Immature natural killer cell (primary cell): ENCODE measurements at regions not wholly inside any gene's neighbourhood (a gene's known extent, or its start where the extent isn't known, plus 50 kb on each side); places are given as distances from the start of the nearest gene placed in this dataset.
"Not testable (repeated sequence)": the region's sequence is repeated elsewhere in the genome, so short reads cannot be mapped to it uniquely, and the experiment has no call there.

Source experiments
- DNase-seq, 3 donors: peaks; one replicate each; pipeline ENCODE4 v3.0.0; 2022; ENCODE audit warnings: mixed read lengths in 1 of 3
- H3K27ac Mint-ChIP-seq, 6 donors: one replicate each; pipeline ENCODE4 v1.8.0; 2020; ENCODE audit warnings: mixed read lengths in 6 of 6, mild to moderate bottlenecking in 5 of 6, inconsistent platforms in 4 of 6, moderate library complexity in 3 of 6
- H3K27me3 Mint-ChIP-seq, 3 donors: one replicate each; pipeline ENCODE4 v1.8.0; 2020 to 2021; ENCODE audit warnings: low read depth in 3 of 3, mild to moderate bottlenecking in 3 of 3, mixed read lengths in 3 of 3, moderate library complexity in 3 of 3, inconsistent platforms in 1 of 3
- H3K36me3 Mint-ChIP-seq, 3 donors: one replicate each; pipeline ENCODE4 v1.8.0; 2020; ENCODE audit warnings: mixed read lengths in 3 of 3, inconsistent platforms in 2 of 3, mild to moderate bottlenecking in 2 of 3
- H3K4me1 Mint-ChIP-seq, 2 donors: one replicate each; pipeline ENCODE4 v1.8.0; 2020; ENCODE audit warnings: inconsistent platforms in 2 of 2, mild to moderate bottlenecking in 2 of 2, mixed read lengths in 2 of 2, moderate library complexity in 1 of 2
- H3K4me3 Mint-ChIP-seq, 5 donors: one replicate each; pipeline ENCODE4 v1.8.0; 2020; ENCODE audit warnings: mild to moderate bottlenecking in 5 of 5, mixed read lengths in 5 of 5, inconsistent platforms in 3 of 5, moderate library complexity in 3 of 5
- H3K9me3 Mint-ChIP-seq, 6 donors: one replicate each; pipeline ENCODE4 v1.8.0; 2020; ENCODE audit warnings: mild to moderate bottlenecking in 6 of 6, mixed read lengths in 6 of 6, inconsistent platforms in 4 of 6, moderate library complexity in 3 of 6

DNA sequence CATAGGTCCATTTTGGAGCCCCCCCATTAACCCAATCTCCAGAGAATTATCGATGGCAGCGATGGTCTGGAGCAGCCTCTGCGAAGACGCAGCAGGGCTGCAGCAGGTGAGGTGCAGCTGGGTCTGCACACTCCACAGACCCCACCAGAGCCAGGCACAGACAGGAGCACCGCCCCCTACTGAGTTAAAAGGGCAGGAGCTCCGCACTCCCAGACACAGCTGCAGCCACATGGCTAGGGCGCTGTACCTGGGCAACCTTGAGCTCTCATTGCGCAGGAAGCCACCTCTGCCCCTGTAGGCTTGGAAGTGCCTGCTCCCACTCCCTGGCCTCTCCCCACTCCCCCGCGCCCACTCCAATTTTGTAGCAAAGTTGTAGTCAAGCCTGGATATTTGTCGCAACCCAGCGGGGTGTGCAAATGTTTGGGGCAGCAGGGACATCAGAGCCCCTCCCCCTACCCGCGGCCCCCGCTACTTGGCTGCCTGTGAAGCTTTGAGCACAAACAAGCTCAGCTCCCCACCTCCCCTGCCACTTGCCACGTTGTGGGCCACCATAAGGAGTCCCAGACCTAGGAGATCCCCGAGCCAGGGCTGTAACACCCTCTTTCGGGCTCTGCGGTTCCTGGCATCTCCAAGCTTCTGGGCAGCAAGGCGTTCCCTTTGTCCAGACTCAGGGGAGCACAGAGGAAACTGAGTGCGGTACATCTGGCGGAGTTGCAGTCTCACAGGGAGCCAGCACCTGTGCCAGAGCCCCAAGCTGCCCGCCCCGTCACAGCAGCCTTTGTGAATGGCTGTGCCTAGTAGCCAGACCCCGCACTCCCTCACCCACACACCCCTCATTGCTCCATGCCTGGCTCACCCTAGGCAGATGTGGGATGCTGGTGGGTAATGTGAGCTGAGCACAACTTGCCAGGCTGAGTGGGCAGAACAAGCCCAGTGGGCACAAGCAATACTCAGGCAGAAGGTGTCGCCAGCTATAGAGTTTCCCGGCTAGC lies 949.7 kb upstream of the SLITRK1 start:
- Mint-ChIP-seq H3K4me3 (no peak overlapping the region), H3K9me3 (peaks cover 6 to 26% (median 14%) of the 10 kb centered on the region in 6 donors), H3K27me3 (peaks cover 0 to 3% (median 0%) of the 10 kb centered on the region in 3 donors), H3K36me3 (no peaks in the 10 kb centered on the region), H3K4me1 (no peaks in the 10 kb centered on the region), H3K27ac (no peak overlapping the region)
- DNase-seq, result no peak

GRCh38 chr13:84823528-84823927 lies 941.3 kb upstream of the SLITRK1 start:
- Mint-ChIP-seq H3K4me3 (no peak overlapping the region), H3K9me3 (peaks cover 5 to 36% (median 10%) of the 10 kb centered on the region in 6 donors), H3K27me3 (peaks cover 0 to 1% (median 0%) of the 10 kb centered on the region in 3 donors), H3K36me3 (no peaks in the 10 kb centered on the region), H3K27ac (no peak overlapping the region), H3K4me1 (no peaks in the 10 kb centered on the region)
- DNase-seq, result no peak

DNA sequence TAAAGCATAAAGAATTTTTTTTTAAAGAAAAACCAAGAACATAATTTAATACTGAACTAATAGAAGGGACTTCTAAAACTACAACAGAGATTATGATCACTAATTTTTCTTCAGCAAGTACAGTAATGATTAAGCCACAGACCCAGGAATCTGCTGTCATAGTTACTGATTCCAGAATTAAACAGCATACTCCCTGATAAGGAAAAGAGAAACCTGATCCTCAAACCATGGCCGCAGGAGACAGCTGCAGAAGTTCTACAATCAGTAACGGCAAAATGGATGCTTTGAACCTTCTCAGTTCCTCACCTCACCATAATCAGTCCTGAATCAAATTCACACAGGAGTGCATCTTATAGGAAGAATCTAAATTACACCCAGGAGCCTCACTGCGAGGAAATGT lies 939.0 kb upstream of the SLITRK1 start:
- H3K27ac Mint-ChIP-seq, result no peak overlapping the region
- DNase-seq, result no peak
- H3K9me3 Mint-ChIP-seq, result peaks cover 5 to 40% (median 15%) of the 10 kb centered on the region in 6 donors
- H3K4me3 Mint-ChIP-seq, result no peak overlapping the region
- peaks cover 0 to 1% (median 0%) of the 10 kb centered on the region in 3 donors for H3K27me3 Mint-ChIP-seq
- no peaks in the 10 kb centered on the region for H3K4me1 Mint-ChIP-seq
- H3K36me3 Mint-ChIP-seq, result no peaks in the 10 kb centered on the region

- H3K4me1 Mint-ChIP-seq, result no peaks in the 10 kb centered on the region
- no peaks in the 10 kb centered on the region for H3K36me3 Mint-ChIP-seq
- peaks cover 4 to 40% (median 13%) of the 10 kb centered on the region in 6 donors for H3K9me3 Mint-ChIP-seq
- peaks cover 0 to 1% (median 0%) of the 10 kb centered on the region in 3 donors for H3K27me3 Mint-ChIP-seq
- DNase-seq, result no peak
- no peak overlapping the region for H3K4me3 Mint-ChIP-seq
- no peak overlapping the region for H3K27ac Mint-ChIP-seq
These were observed 934.4 kb upstream of the SLITRK1 start for GRCh38 chr13:84816567-84817105.

- H3K36me3 Mint-ChIP-seq, result no peaks in the 10 kb centered on the region
- H3K27me3 Mint-ChIP-seq, result no peaks in the 10 kb centered on the region
- H3K4me1 Mint-ChIP-seq, result no peaks in the 10 kb centered on the region
- H3K9me3 Mint-ChIP-seq, result peaks cover 3 to 26% (median 10%) of the 10 kb centered on the region in 6 donors
- H3K4me3 Mint-ChIP-seq, result no peak overlapping the region
- DNase-seq, result no peak
- H3K27ac Mint-ChIP-seq, result no peak overlapping the region
These were observed 930.5 kb upstream of the SLITRK1 start for GRCh38 chr13:84812789-84813188.

DNA sequence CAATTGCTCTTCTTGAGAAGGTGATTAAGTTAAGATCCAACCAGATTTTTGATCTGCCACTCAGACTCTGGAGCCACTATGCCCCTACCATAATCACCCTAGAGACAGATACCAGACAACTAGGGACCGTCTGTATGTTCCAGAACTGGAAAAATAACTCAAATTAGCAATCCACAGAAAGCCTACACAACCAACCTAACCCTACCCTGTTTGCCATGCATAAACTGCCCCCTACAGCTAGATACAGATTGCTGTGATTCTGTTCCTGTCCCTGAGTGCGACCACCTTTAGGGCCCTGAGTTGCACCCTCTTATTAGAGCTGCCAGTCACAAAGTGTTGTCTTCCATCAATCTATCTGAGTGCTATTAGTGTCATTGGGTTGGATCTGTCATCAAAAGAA lies 929.8 kb upstream of the SLITRK1 start:
- H3K4me3 Mint-ChIP-seq, result no peak overlapping the region
- no peaks in the 10 kb centered on the region for H3K27me3 Mint-ChIP-seq
- no peaks in the 10 kb centered on the region for H3K4me1 Mint-ChIP-seq
- H3K36me3 Mint-ChIP-seq, result no peaks in the 10 kb centered on the region
- DNase-seq, result no peak
- no peak overlapping the region for H3K27ac Mint-ChIP-seq
- H3K9me3 Mint-ChIP-seq, result peaks cover 3 to 25% (median 9%) of the 10 kb centered on the region in 6 donors

- no peak overlapping the region for H3K4me3 Mint-ChIP-seq
- peaks cover 0 to 19% (median 6%) of the 10 kb centered on the region in 6 donors for H3K9me3 Mint-ChIP-seq
- H3K27me3 Mint-ChIP-seq, result no peaks in the 10 kb centered on the region
- no peak overlapping the region for H3K27ac Mint-ChIP-seq
- no peaks in the 10 kb centered on the region for H3K4me1 Mint-ChIP-seq
- no peak for DNase-seq
- no peaks in the 10 kb centered on the region for H3K36me3 Mint-ChIP-seq
These were observed 928.5 kb upstream of the SLITRK1 start for GRCh38 chr13:84810781-84811180.

- Mint-ChIP-seq H3K27ac (no peak overlapping the region), H3K9me3 (peaks cover 5 to 29% (median 8%) of the 10 kb centered on the region in 6 donors), H3K27me3 (peaks cover 0 to 1% (median 0%) of the 10 kb centered on the region in 3 donors), H3K4me1 (no peaks in the 10 kb centered on the region), H3K36me3 (no peaks in the 10 kb centered on the region), H3K4me3 (no peak overlapping the region)
- no peak for DNase-seq
These were observed 919.8 kb upstream of the SLITRK1 start for GRCh38 chr13:84802073-84802472.

DNA sequence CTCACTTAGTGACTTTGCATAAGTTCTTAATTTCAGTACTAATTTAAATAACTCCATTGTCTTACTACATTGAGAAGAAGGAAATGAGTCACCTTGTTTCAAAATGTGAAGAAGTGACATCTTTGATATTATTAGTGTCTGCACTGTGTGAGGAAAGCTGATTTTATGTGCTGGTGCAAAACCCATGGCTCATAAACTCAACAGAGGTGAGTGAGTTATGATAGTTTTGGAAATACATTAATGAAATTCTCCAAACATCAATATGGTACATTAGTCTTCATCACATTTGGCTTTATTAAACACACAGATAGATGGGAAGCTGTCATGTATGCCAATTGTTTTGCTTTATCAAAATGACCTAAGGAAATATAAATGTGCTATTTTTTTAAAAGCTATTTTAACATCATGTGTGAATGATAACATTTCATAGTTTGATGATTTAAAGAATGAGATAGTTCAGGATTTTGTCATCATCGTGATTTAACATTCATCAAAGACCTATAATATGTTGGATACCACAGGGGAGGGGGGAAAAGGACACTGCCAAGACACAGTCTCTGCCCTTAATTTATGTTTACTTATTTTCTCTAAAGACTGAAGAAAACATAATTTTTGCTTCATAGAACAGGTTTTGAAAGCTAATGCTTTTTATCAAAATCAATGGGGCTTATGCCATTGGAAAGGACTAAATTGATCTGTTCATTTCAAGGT lies 902.3 kb upstream of the SLITRK1 start:
- H3K4me1 Mint-ChIP-seq, result no peaks in the 10 kb centered on the region
- H3K27me3 Mint-ChIP-seq, result peaks cover 0 to 6% (median 1%) of the 10 kb centered on the region in 3 donors
- H3K36me3 Mint-ChIP-seq, result no peaks in the 10 kb centered on the region
- H3K9me3 Mint-ChIP-seq, result peaks cover 11 to 45% (median 21%) of the 10 kb centered on the region in 6 donors
- DNase-seq, result no peak
- H3K27ac Mint-ChIP-seq, result no peak overlapping the region
- no peak overlapping the region for H3K4me3 Mint-ChIP-seq

DNA sequence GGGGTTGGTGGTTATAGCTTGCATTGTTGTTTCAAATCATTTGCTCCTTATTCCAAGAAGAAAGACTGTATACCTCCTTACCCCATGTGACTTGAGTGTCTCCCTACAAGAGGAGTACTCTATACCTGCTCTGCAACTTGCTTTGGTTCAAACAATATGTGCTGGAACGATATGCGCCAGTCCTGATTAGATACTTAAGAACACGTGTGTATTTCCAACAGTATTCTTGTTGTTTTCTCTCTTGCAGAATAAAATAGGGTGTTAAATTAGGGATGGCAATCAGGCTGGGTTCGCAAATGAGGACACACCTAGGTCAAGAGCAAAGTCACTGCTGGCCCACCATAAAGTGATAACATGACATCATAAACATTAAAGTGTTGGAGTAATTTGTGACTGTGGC lies 895.0 kb upstream of the SLITRK1 start:
- DNase-seq, result no peak
- peaks cover 2 to 23% (median 15%) of the 10 kb centered on the region in 6 donors for H3K9me3 Mint-ChIP-seq
- no peak overlapping the region for H3K4me3 Mint-ChIP-seq
- H3K27me3 Mint-ChIP-seq, result peaks cover 0 to 2% (median 0%) of the 10 kb centered on the region in 3 donors
- H3K4me1 Mint-ChIP-seq, result no peaks in the 10 kb centered on the region
- H3K36me3 Mint-ChIP-seq, result no peaks in the 10 kb centered on the region
- no peak overlapping the region for H3K27ac Mint-ChIP-seq

- Mint-ChIP-seq H3K4me1 (no peaks in the 10 kb centered on the region), H3K27ac (no peak overlapping the region), H3K4me3 (no peak overlapping the region), H3K27me3 (peaks cover 0 to 2% (median 0%) of the 10 kb centered on the region in 3 donors), H3K9me3 (peaks cover 2 to 23% (median 14%) of the 10 kb centered on the region in 6 donors), H3K36me3 (peaks cover 0 to 3% (median 0%) of the 10 kb centered on the region in 3 donors)
- no peak for DNase-seq
These were observed 894.3 kb upstream of the SLITRK1 start for GRCh38 chr13:84776593-84776992.

DNA sequence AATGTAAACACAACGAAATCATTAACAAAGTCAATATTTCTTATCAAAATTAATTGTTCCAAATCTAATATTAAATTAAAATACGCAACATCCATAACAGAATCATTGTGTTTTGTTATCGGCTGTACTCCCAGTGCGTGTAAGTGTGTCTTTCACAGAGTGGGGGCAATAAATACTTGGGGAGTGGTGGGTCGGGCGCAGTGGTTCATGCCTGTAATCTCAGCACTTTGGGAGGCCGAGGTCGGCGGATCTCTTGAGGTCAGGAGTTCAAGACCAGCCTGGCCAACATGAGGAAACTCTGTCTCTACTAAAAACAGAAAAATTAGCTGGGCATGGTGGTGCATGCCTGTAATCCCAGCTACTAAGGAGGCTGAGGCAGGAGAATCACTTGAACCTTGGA lies 893.6 kb upstream of the SLITRK1 start:
- peaks cover 2 to 23% (median 9%) of the 10 kb centered on the region in 6 donors for H3K9me3 Mint-ChIP-seq
- H3K27ac Mint-ChIP-seq, DNase-seq, H3K27me3 Mint-ChIP-seq, H3K4me1 Mint-ChIP-seq, H3K4me3 Mint-ChIP-seq, H3K36me3 Mint-ChIP-seq: not testable (repeated sequence)

- no peak overlapping the region for H3K4me3 Mint-ChIP-seq
- no peaks in the 10 kb centered on the region for H3K4me1 Mint-ChIP-seq
- no peak for DNase-seq
- H3K27me3 Mint-ChIP-seq, result no peaks in the 10 kb centered on the region
- H3K27ac Mint-ChIP-seq, result no peak overlapping the region
- peaks cover 0 to 3% (median 0%) of the 10 kb centered on the region in 3 donors for H3K36me3 Mint-ChIP-seq
- H3K9me3 Mint-ChIP-seq, result peaks cover 0 to 27% (median 6%) of the 10 kb centered on the region in 6 donors
These were observed 891.8 kb upstream of the SLITRK1 start for GRCh38 chr13:84774111-84774510.

- Mint-ChIP-seq H3K36me3 (no peaks in the 10 kb centered on the region), H3K27me3 (peaks cover 0 to 2% (median 0%) of the 10 kb centered on the region in 3 donors), H3K4me1 (no peaks in the 10 kb centered on the region), H3K9me3 (peaks cover 5 to 17% (median 9%) of the 10 kb centered on the region in 6 donors), H3K27ac (no peak overlapping the region), H3K4me3 (no peak overlapping the region)
- no peak for DNase-seq
These were observed 878.7 kb upstream of the SLITRK1 start for GRCh38 chr13:84760956-84761355.
